Fibroblast of skin of left quadriceps (primary cell): ENCODE measurements at regions not wholly inside any gene's neighbourhood (a gene's known extent, or its start where the extent isn't known, plus 50 kb on each side); places are given as distances from the start of the nearest gene placed in this dataset.

Experiments
- DNase-seq, 2 experiments: peaks; one replicate each; pipeline ENCODE4 v3.0.0-alpha.2; 2013; ENCODE audit warnings: low read depth in 2 of 2

DNA sequence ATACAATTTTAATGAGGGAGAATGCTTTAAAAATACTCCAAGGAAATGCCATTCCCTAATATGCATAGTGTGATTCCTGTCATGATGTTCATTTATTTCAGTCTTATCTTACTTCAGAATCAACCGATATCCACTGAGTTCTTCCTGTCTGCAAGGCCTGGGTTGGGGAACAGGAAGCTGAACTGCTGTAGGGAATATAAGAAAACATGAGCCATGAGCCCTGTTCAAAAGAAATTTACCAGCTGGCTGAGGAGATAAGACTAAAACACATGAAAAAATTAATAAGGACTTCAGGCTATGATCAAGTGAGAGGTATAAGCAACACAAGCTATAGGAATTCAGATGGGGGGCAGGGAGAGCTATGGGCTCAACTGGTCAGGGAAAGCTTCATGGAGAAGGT lies 184.7 kb downstream of the PLPP4 start:
- no peak for DNase-seq

DNA sequence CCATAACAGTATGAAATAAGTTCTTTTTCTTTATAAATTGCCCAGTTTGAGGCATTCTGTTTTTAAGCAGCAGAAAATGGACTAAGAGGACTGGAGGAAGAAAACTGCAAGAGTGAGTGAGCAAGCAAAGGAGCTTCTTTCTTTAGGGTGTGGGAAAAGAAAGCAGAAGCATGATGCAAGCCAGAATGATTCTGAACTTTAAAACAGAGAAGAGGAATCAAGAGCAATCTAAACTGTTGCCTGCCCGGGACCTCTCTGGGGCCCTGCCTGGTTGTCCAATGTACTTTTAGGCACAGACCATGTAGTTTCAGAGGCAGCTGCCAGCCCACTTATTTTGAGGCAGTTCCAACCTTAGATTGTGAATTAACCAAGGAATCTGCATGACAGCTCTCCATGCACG lies 186.3 kb downstream of the PLPP4 start:
- no peak for DNase-seq

DNA sequence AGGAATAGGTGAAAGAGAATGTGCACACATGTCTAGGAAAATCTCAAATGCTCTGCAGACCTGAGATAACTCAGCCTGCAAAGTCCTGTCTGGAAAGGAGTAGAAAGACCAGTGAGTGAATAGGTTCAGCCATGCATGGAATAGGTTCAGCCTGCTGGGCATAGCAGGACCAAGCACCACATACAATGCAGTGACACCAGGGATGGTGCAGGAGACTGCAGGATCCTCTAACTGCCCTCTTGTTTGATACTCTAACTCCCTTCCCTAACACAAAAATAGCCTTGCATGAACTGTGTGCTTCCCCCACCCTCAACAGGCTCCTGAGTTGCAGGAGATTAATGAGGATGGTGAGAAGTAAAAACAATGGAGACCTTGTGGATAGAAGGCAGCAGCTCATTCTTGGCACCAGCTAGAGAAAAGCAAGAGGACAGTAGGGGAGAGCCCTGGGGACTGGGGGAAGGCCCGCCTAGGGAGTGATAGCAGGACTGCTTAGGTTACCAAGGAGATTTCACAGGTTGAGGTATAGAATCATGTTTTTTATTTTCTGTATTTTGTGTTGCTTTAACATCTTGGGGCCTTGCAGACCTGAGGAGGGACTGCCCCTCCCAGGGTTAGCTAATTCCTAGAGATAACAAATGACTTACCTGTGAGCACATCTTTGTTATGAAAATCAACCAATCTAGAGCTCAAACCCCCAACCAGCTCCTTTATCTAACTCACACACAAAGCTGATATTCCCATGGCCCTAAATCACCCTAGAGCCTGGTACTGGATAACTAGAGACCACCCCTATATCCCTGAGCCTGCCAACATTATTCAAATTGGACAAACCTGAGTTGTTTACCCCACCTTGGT lies 187.8 kb downstream of the PLPP4 start:
- no peak for DNase-seq

- DNase-seq, result no peak
Observed at GRCh38 chr10:120646159-120646732, 189.2 kb downstream of the PLPP4 start.

GRCh38 chr10:120646738-120647456 lies 189.9 kb downstream of the PLPP4 start:
- no peak for DNase-seq

- no peak for DNase-seq
Observed at GRCh38 chr10:120650705-120651399, 193.8 kb downstream of the PLPP4 start.

GRCh38 chr10:120656107-120656506 lies 195.1 kb upstream of the WDR11 start:
- no peak for DNase-seq

DNA sequence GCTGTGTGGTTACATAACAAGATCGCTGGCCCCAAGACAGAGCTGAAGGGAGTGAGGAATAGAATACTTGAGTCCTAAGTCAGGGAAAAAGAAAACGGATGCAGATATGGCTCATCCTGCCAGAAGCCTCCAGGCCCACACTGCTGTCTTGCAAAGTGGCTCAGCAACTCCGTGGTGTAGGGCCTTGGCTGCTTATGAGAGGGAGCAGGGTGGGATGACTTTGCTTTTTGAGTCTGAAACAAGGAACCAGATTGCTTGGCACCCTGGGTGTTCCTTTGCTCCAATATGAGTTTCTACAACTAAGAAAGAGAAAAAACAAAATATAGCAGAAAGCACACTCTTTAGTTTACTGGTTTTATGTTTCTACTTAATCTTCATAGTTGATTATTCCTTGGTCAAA lies 193.8 kb upstream of the WDR11 start:
- DNase-seq, result no peak

- DNase-seq, result no peak
Observed at GRCh38 chr10:120658943-120659885, 191.9 kb upstream of the WDR11 start.

DNA sequence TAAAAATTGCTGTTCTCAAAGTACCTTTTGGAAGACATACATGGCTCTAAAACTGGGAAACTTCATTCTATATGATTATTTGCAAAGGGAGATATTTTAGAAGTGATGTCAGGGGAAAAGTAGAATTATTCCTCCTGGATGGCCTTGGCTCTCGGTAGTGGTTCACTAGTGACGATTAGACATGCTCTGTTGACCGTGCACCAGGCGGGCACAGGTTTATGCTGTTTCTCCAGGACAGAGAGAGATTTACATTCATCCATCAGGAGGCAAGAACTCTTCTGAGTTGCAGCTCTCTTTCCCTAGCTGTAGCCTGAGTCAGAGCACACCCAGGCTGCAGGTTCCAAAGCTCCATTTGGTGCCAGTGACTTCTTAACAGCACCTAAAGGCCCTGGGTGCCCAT lies 184.9 kb upstream of the WDR11 start:
- DNase-seq, result no peak

GRCh38 chr10:120667276-120667675 lies 183.9 kb upstream of the WDR11 start:
- DNase-seq, result no peak

- DNase-seq, result no peak
Observed at GRCh38 chr10:120671491-120671890, 179.7 kb upstream of the WDR11 start.

- no peak for DNase-seq
Observed at GRCh38 chr10:120683454-120683853, 167.7 kb upstream of the WDR11 start.

DNA sequence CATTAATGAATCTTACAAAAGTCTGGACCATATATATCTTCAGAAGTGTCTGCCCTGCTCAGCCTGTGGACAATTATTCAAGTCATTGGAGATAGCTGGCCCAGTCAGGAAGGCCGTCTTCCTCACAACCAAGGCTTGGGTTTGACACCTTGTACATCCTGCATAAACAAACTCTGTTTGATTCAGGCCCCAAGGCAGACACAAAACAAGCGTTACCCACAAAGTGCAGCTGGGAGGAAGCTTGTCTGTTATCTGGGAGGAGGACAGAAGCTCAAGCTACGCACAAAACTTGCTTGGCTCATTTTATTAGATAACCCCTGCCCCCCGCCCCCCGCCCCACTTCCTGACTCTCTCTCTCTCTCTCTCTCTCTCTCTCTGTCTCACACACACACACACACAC lies 166.9 kb upstream of the WDR11 start:
- no peak for DNase-seq

GRCh38 chr10:120685136-120685535 lies 166.0 kb upstream of the WDR11 start:
- no peak for DNase-seq

DNA sequence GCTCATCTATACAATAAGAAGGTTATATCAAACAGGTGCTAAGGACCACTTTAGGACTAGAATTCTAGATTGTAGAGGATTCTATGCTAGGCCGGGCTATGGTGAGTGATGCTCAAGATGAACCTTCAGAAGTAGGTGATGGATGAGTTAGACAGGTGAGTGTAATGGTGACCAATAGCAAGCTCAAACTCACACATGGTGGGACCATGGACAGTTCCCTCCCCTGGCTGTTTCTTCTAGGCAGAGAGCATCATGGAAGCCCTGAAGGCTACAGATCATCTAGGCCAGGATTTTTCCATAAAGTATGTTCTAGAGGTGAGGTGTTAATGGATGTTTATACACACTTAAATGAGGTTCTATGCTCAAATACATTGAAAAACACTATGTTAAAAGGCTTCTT lies 162.2 kb upstream of the WDR11 start:
- DNase-seq, result no peak

DNA sequence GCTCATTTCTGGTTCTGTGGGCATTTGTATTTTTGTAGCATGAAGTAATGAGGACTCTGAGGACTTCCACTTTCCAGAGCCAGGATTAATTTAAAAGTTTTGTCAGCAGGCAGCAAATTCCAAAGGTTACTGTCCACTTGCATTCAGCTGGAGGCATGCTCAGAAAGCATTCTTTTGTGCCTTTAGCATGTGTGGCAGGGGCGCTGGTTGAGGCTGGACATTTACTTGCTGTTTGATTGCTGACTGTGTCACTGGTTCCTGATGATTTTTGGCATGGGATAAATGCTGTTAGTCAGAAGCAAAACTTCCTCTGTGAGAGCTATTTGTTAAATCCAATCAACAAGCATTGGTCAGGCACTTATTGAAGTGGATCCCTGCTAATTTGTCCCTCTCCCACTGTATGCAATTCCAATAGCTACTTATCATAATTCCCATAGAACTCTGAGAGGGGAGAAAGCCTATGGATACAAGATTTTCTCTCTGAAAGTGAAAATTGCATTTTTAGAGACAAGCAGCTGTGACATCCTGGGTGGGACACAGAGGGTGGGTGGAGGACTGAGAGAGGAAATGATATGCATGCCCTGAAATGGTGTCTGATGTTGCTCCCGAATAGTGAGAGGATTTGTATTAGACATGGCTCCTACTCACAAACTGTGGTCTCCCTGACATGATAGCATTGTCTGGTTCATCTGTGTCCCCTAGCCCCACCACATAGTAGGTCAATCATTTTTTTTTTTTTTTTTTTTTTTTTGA lies 161.2 kb upstream of the WDR11 start:
- no peak for DNase-seq

- no peak for DNase-seq
Observed at GRCh38 chr10:120691625-120692024, 159.5 kb upstream of the WDR11 start.

DNA sequence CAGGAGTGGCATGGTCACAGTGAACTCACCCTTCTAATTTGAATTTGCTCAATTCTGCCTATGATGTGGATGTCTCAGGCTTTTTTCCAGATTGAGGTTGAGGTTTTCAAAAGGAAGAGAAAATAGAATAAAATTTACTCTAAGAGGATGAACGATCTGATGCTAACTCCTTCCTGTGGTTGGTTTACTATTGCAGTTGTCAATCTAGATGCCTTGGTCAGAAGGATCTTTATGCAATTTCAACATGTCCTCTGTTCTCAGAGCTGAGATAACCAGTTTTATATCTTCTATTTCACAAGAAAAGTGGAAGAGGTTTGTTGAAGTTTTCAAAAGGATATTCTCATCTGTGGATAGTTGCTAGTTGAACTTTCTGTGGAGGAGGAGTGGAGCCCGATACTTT lies 150.7 kb upstream of the WDR11 start:
- no peak for DNase-seq

GRCh38 chr10:120701381-120701780 lies 149.8 kb upstream of the WDR11 start:
- no peak for DNase-seq
